ENCODE measurements at regions not wholly inside any gene's neighbourhood (a gene's known extent, or its start where the extent isn't known, plus 50 kb on each side); places are given as distances from the start of the nearest gene placed in this dataset.
"Not testable (repeated sequence)": the region's sequence is repeated elsewhere in the genome, so short reads cannot be mapped to it uniquely, and the experiment has no call there.

GRCh38 chr5:101728933-101729332 lies 567.2 kb downstream of the SLCO4C1 start:
- peak; percentile 18 for DNase-seq (ENCODE audit: low spot score)

- no peak for DNase-seq (ENCODE audit: low spot score)
Measured at GRCh38 chr5:101721543-101721942, 574.5 kb downstream of the SLCO4C1 start.

- DNase-seq (ENCODE audit: low spot score), result no peak
Measured at GRCh38 chr5:101720033-101720432, 576.1 kb downstream of the SLCO4C1 start.

- DNase-seq (ENCODE audit: low spot score), result no peak
Measured at GRCh38 chr5:101717721-101718120, 578.4 kb downstream of the SLCO4C1 start.

GRCh38 chr5:101716941-101717340 lies 579.1 kb downstream of the SLCO4C1 start:
- no peak for DNase-seq (ENCODE audit: low spot score)

- DNase-seq (ENCODE audit: low spot score), result not testable (repeated sequence)
Measured at GRCh38 chr5:101715790-101716189, 580.3 kb downstream of the SLCO4C1 start.

GRCh38 chr5:101689306-101689705 lies 606.8 kb downstream of the SLCO4C1 start:
- no peak for DNase-seq (ENCODE audit: low spot score)

GRCh38 chr5:101688156-101688555 lies 607.9 kb downstream of the SLCO4C1 start:
- no peak for DNase-seq (ENCODE audit: low spot score)

- no peak for DNase-seq (ENCODE audit: low spot score)
Measured at GRCh38 chr5:101687349-101687985, 608.6 kb downstream of the SLCO4C1 start.

GRCh38 chr5:101686536-101687157 lies 609.4 kb downstream of the SLCO4C1 start:
- no peak for DNase-seq (ENCODE audit: low spot score)

GRCh38 chr5:101679816-101680215 lies 616.3 kb downstream of the SLCO4C1 start:
- no peak for DNase-seq (ENCODE audit: low spot score)

- DNase-seq (ENCODE audit: low spot score), result peak; percentile 76
Measured at GRCh38 chr5:101678481-101679193, 617.4 kb downstream of the SLCO4C1 start.

GRCh38 chr5:101677961-101678360 lies 618.1 kb downstream of the SLCO4C1 start:
- peak; percentile 17 for DNase-seq (ENCODE audit: low spot score)

- no peak for DNase-seq (ENCODE audit: low spot score)
Measured at GRCh38 chr5:101676646-101677045, 619.4 kb downstream of the SLCO4C1 start.

GRCh38 chr5:101675510-101676219 lies 620.4 kb downstream of the SLCO4C1 start:
- no peak for DNase-seq (ENCODE audit: low spot score)

GRCh38 chr5:101673120-101673519 lies 623.0 kb downstream of the SLCO4C1 start:
- no peak for DNase-seq (ENCODE audit: low spot score)

GRCh38 chr5:101664071-101664791 lies 631.9 kb downstream of the SLCO4C1 start:
- no peak for DNase-seq (ENCODE audit: low spot score)

- DNase-seq (ENCODE audit: low spot score), result no peak
Measured at GRCh38 chr5:101663543-101663942, 632.5 kb downstream of the SLCO4C1 start.

- DNase-seq (ENCODE audit: low spot score), result no peak
Measured at GRCh38 chr5:101662263-101662662, 633.8 kb downstream of the SLCO4C1 start.

- no peak for DNase-seq (ENCODE audit: low spot score)
Measured at GRCh38 chr5:101658433-101658832, 637.7 kb downstream of the SLCO4C1 start.

GRCh38 chr5:101653996-101654395 lies 642.1 kb downstream of the SLCO4C1 start:
- no peak for DNase-seq (ENCODE audit: low spot score)

GRCh38 chr5:101647861-101648260 lies 648.2 kb downstream of the SLCO4C1 start:
- DNase-seq (ENCODE audit: low spot score), result no peak

All from iPS-NIHi11 (cell line).